SK-N-SH (cell line): ENCODE measurements at regions not wholly inside any gene's neighbourhood (a gene's known extent, or its start where the extent isn't known, plus 50 kb on each side); places are given as distances from the start of the nearest gene placed in this dataset.
"Not testable (repeated sequence)": the region's sequence is repeated elsewhere in the genome, so short reads cannot be mapped to it uniquely, and the experiment has no call there.

Experiments used
- CTCF ChIA-PET: fragments of 300-600, 350-600 bp; formaldehyde crosslinking; extraction: SDS; loops from one replicate; lab custom pipeline; 2021; lab: Yijun Ruan, JAX
- POLR2A ChIA-PET: fragments of 350-600 bp; sonication (Branson Sonifier 250); formaldehyde crosslinking; extraction: SDS; loops from one replicate; lab custom pipeline; 2020; ENCODE audit warnings: antibody characterized with exemption, inconsistent platforms; lab: Yijun Ruan, JAX
- DNase-seq: peaks from one replicate; pipeline ENCODE4 v3.0.0; 2012
- H2AFZ ChIP-seq: fragments of 200-600 bp; sonication (generic); 2 replicates; pipeline ENCODE4 v1.8.1; 2016; ENCODE audit warnings: antibody characterized with exemption, mild to moderate bottlenecking, low read depth
- H3F3A ChIP-seq: fragments of 200-600 bp; sonication (generic); replicated peaks from 2 replicates; pipeline ENCODE3; 2016; ENCODE audit warnings: antibody characterized with exemption, mild to moderate bottlenecking; ENCODE audit not compliant: insufficient read depth
- H3K27ac ChIP-seq, 2 experiments: fragments of 200-500 bp in 1 of 2; fragments of 200-600 bp in 1 of 2; sonication (Bioruptor generic) in 1 of 2; sonication (generic), shearing (Covaris generic) in 1 of 2; 2 replicates each; pipeline versions ENCODE4 v1.5.1 to v1.6.1; 2014 to 2016; ENCODE audit warnings: low read depth in 2 of 2, inconsistent platforms in 1 of 2, low read length in 1 of 2, mild to moderate bottlenecking in 1 of 2, mixed read lengths in 1 of 2
- H3K27me3 ChIP-seq: fragments of 200-600 bp; sonication (generic), shearing (Covaris generic); 2 replicates; pipeline ENCODE4 v1.6.1; 2016; ENCODE audit warnings: mixed run types; ENCODE audit not compliant: insufficient read depth
- H3K36me3 ChIP-seq, 2 experiments: fragments of 200-500 bp in 1 of 2; fragments of 200-600 bp in 1 of 2; sonication (Bioruptor generic) in 1 of 2; sonication (generic) in 1 of 2; replicated peaks in 1 of 2; 2 replicates each; pipeline versions ENCODE3 to v1.5.1; 2014 to 2016; ENCODE audit warnings: low read length in 1 of 2, mild to moderate bottlenecking in 1 of 2; ENCODE audit not compliant: insufficient read depth in 2 of 2, control insufficient read depth in 1 of 2
- H3K4me1 ChIP-seq, 2 experiments: fragments of 200-500 bp in 1 of 2; fragments of 200-600 bp in 1 of 2; sonication (Bioruptor generic) in 1 of 2; sonication (generic), shearing (Covaris generic) in 1 of 2; 2 replicates each; pipeline versions ENCODE4 v1.5.1 to v1.6.1; 2014 to 2016; ENCODE audit warnings: low read depth in 1 of 2, low read length in 1 of 2, mixed run types in 1 of 2; ENCODE audit not compliant: insufficient read depth in 2 of 2, control insufficient read depth in 1 of 2
- H3K4me2 ChIP-seq: fragments of 200-600 bp; sonication (generic), shearing (Covaris generic); 2 replicates; pipeline ENCODE4 v1.6.1; 2017; ENCODE audit warnings: mixed run types
- H3K4me3 ChIP-seq, 2 experiments: fragments of 200-500 bp in 1 of 2; fragments of 200-600 bp in 1 of 2; sonication (Bioruptor generic) in 1 of 2; sonication (generic), shearing (Covaris generic) in 1 of 2; 2 replicates each; pipeline versions ENCODE4 v1.5.1 to v1.8.1; 2014 to 2016; ENCODE audit warnings: low read depth in 2 of 2, inconsistent platforms in 1 of 2, low read length in 1 of 2, mild to moderate bottlenecking in 1 of 2, mixed read lengths in 1 of 2, moderate library complexity in 1 of 2
- H3K79me2 ChIP-seq: fragments of 200-600 bp; sonication (generic); 2 replicates; pipeline ENCODE4 v1.8.1; 2017; ENCODE audit warnings: mild to moderate bottlenecking; ENCODE audit not compliant: insufficient read depth
- H3K9ac ChIP-seq: fragments of 200-600 bp; sonication (generic); 2 replicates; pipeline ENCODE4 v1.6.1; 2017; ENCODE audit warnings: mixed run types
- H3K9me2 ChIP-seq: fragments of 200-600 bp; sonication (generic); 2 replicates; pipeline ENCODE4 v1.6.1; 2017; ENCODE audit warnings: mixed run types
- H3K9me3 ChIP-seq: fragments of 200-600 bp; sonication (generic); 2 replicates; pipeline ENCODE4 v1.6.1; 2017; ENCODE audit warnings: mixed run types, mild to moderate bottlenecking, moderate library complexity
- H4K20me1 ChIP-seq: fragments of 200-600 bp; sonication (generic); 2 replicates; pipeline ENCODE4 v1.6.1; 2017; ENCODE audit warnings: mild to moderate bottlenecking, mixed run types; ENCODE audit not compliant: insufficient read depth
- CTCF ChIP-seq: fragments of 200-600 bp; sonication (generic); IDR thresholded peaks from 2 replicates; pipeline ENCODE4 v1.6.1; 2017; ENCODE audit warnings: antibody characterized with exemption, mild to moderate bottlenecking, moderate library complexity
- GABPA ChIP-seq: IDR thresholded peaks from 2 replicates; pipeline ENCODE4 v1.4.0; 2012; ENCODE audit warnings: low read depth, mild to moderate bottlenecking
- RAD21 ChIP-seq: IDR thresholded peaks from 2 replicates; pipeline ENCODE4 v1.6.1; 2012; ENCODE audit warnings: mild to moderate bottlenecking, low read length
- SMC3 ChIP-seq: IDR thresholded peaks from 2 replicates; pipeline ENCODE4 v1.6.1; 2012; ENCODE audit warnings: low read depth, low read length, improper control_type of control experiment
- WGBS: methylation state at CpG from one replicate; pipeline ENCODE4 v1.1.6; 2017; ENCODE audit warnings: low lambda C conversion rate; 5-methylcytosine and 5-hydroxymethylcytosine counted together

GRCh38 chr7:136114966-136115762 lies 138.0 kb upstream of the MTPN start:
- ChIA-PET POLR2A (no interaction called here), CTCF (interaction anchor here (0.6 to 3.0 kb wide), 41 partner anchors 10 to 1489 kb away, joined by 3 to 19 read pairs (median 3); no protein-coding TSS in a partner anchor)
- Histone ChIP-seq H2AFZ (no peak overlapping the region), H3K4me3 (no peak overlapping the region; a peak in 1 of 4 replicates), H3K27me3 (no peaks in the 10 kb centered on the region), H3K36me3 (no peaks in the 10 kb centered on the region), H4K20me1 (no peaks in the 10 kb centered on the region), H3K9ac (no peak overlapping the region), H3K4me1 (no peaks in the 10 kb centered on the region; a peak in 1 of 4 replicates), H3F3A (no peaks in the 10 kb centered on the region), H3K9me3 (no peaks in the 10 kb centered on the region), H3K27ac (no peak overlapping the region), H3K4me2 (no peak overlapping the region), H3K79me2 (no peaks in the 10 kb centered on the region), H3K9me2 (no peaks in the 10 kb centered on the region)
- whole genome bisulfite sequencing: 43% methylated on average over 18 of the region's 21 CpGs
- DNase-seq: peak; percentile 60
- TF ChIP-seq GABPA: no peak
- peak; percentile 71 for TF ChIP-seq RAD21
- peak; percentile 68 for TF ChIP-seq SMC3
- peak; percentile 87 for TF ChIP-seq CTCF

- CTCF ChIA-PET: interaction anchor here (0.6 to 3.0 kb wide), 23 partner anchors 11 to 1489 kb away, joined by 3 to 19 read pairs (median 4); no protein-coding TSS in a partner anchor
- H4K20me1 ChIP-seq, H3K9ac ChIP-seq, POLR2A ChIA-PET, H3K27me3 ChIP-seq, H3K4me2 ChIP-seq, H3K79me2 ChIP-seq, H3K4me3 ChIP-seq, H3K36me3 ChIP-seq, H3F3A ChIP-seq, H3K9me2 ChIP-seq, H3K4me1 ChIP-seq, DNase-seq, H3K27ac ChIP-seq, H3K9me3 ChIP-seq, H2AFZ ChIP-seq: not testable (repeated sequence)
- 41% methylated on average over 6 of the region's 6 CpGs for WGBS
Observed at GRCh38 chr7:136114467-136114866, 137.3 kb upstream of the MTPN start.

- H3K79me2 ChIP-seq, H3K9ac ChIP-seq, H2AFZ ChIP-seq, H3F3A ChIP-seq, H3K36me3 ChIP-seq, H3K27ac ChIP-seq, H3K27me3 ChIP-seq, H3K9me3 ChIP-seq, DNase-seq, H3K9me2 ChIP-seq, H3K4me1 ChIP-seq, H3K4me3 ChIP-seq, CTCF ChIA-PET, H4K20me1 ChIP-seq, POLR2A ChIA-PET, H3K4me2 ChIP-seq: not testable (repeated sequence)
- WGBS: 5% methylated on average over 1 of the region's 1 CpG
Observed at GRCh38 chr7:136109037-136109436, 131.9 kb upstream of the MTPN start.
